ENCODE measurements at regions not wholly inside any gene's neighbourhood (a gene's known extent, or its start where the extent isn't known, plus 50 kb on each side); places are given as distances from the start of the nearest gene placed in this dataset.

- no peaks in the 10 kb centered on the region for H3K4me1 Mint-ChIP-seq
- Histone ChIP-seq H3K4me3 (ENCODE audit: low read length) (no peak overlapping the region), H3K9ac (ENCODE audit: extremely low read depth, low read length, poor library complexity, severe bottlenecking) (no peak overlapping the region), H3K4me1 (ENCODE audit: control insufficient read depth, insufficient read depth, low read length) (no peaks in the 10 kb centered on the region), H3K27ac (ENCODE audit: low read depth, low read length) (no peak overlapping the region), H3K27me3 (ENCODE audit: control insufficient read depth, insufficient read depth, low read length, poor library complexity, severe bottlenecking) (no peaks in the 10 kb centered on the region), H3K9me3 (ENCODE audit: control insufficient read depth, low read length) (peaks cover 24% of the 10 kb centered on the region), H3K36me3 (ENCODE audit: control insufficient read depth, insufficient read depth, low read length) (no peaks in the 10 kb centered on the region)
- H3K9me3 Mint-ChIP-seq: peaks cover 19% of the 10 kb centered on the region
- H3K4me3 Mint-ChIP-seq: no peak overlapping the region
- H3K36me3 Mint-ChIP-seq (ENCODE audit: low read depth): peaks cover 10% of the 10 kb centered on the region
- DNase-seq: no peak
- no peaks in the 10 kb centered on the region for H3K27me3 Mint-ChIP-seq (ENCODE audit: insufficient read depth)
- H3K27ac Mint-ChIP-seq: no peak overlapping the region
- WGBS, 2 experiments (ENCODE audit: insufficient coverage in 1 of 2, insufficient read length in 1 of 2): 93 to 100% methylated on average over 2 of the region's 2 CpGs
- TF ChIP-seq, protein P1, sequence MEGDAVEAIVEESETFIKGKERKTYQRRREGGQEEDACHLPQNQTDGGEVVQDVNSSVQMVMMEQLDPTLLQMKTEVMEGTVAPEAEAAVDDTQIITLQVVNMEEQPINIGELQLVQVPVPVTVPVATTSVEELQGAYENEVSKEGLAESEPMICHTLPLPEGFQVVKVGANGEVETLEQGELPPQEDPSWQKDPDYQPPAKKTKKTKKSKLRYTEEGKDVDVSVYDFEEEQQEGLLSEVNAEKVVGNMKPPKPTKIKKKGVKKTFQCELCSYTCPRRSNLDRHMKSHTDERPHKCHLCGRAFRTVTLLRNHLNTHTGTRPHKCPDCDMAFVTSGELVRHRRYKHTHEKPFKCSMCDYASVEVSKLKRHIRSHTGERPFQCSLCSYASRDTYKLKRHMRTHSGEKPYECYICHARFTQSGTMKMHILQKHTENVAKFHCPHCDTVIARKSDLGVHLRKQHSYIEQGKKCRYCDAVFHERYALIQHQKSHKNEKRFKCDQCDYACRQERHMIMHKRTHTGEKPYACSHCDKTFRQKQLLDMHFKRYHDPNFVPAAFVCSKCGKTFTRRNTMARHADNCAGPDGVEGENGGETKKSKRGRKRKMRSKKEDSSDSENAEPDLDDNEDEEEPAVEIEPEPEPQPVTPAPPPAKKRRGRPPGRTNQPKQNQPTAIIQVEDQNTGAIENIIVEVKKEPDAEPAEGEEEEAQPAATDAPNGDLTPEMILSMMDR (conservative IDR thresholded peaks at IDR 0.05): no peak
Observed at GRCh38 chr13:86946734-86947133, 724.4 kb upstream of the SLITRK5 start.

DNA sequence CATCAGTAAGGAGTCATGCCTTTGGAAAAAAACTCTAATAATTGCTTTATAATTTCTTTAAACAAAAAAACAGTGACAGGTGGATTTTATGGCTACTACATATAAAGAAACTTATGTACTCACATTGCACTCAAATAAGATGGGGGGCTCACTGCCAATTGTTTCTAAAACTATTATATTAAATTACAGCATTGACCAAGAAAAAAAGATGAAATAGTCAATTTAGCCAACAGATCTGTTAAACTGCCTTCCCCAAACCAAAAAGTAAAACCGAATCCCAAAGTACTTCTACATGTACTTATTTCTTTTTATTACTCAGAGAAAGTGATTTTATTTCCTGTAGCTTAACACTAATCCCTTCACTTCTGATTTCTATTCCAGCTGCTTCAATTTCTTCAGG, 716.8 kb upstream of the SLITRK5 start:
- no peak for DNase-seq
- Histone ChIP-seq H3K27ac (ENCODE audit: low read depth, low read length) (no peak overlapping the region), H3K4me3 (ENCODE audit: low read length) (no peak overlapping the region), H3K4me1 (ENCODE audit: control insufficient read depth, insufficient read depth, low read length) (no peaks in the 10 kb centered on the region), H3K9ac (ENCODE audit: extremely low read depth, low read length, poor library complexity, severe bottlenecking) (no peak overlapping the region), H3K36me3 (ENCODE audit: control insufficient read depth, insufficient read depth, low read length) (no peaks in the 10 kb centered on the region), H3K27me3 (ENCODE audit: control insufficient read depth, insufficient read depth, low read length, poor library complexity, severe bottlenecking) (no peaks in the 10 kb centered on the region), H3K9me3 (ENCODE audit: control insufficient read depth, low read length) (peaks cover 7% of the 10 kb centered on the region)
- Mint-ChIP-seq H3K36me3 (ENCODE audit: low read depth) (peaks cover 11% of the 10 kb centered on the region), H3K27me3 (ENCODE audit: insufficient read depth) (no peaks in the 10 kb centered on the region), H3K4me1 (no peaks in the 10 kb centered on the region), H3K27ac (no peak overlapping the region), H3K4me3 (no peak overlapping the region), H3K9me3 (peaks cover 28% of the 10 kb centered on the region)
- 80 to 90% methylated on average over 1 of the region's 1 CpG for WGBS, 2 experiments (ENCODE audit: insufficient coverage in 1 of 2, insufficient read length in 1 of 2)
- TF ChIP-seq, protein P1 (conservative IDR thresholded peaks at IDR 0.05): no peak

GRCh38 chr13:86960876-86961275, 710.3 kb upstream of the SLITRK5 start:
- H3K9me3 Mint-ChIP-seq: peaks cover 15% of the 10 kb centered on the region

More at GRCh38 chr13:86960876-86961275, 710.3 kb upstream of the SLITRK5 start:
- TF ChIP-seq, protein P1 (conservative IDR thresholded peaks at IDR 0.05): no peak
- DNase-seq: no peak
- H3K36me3 Mint-ChIP-seq (ENCODE audit: low read depth): peaks cover 5% of the 10 kb centered on the region
- Histone ChIP-seq H3K9ac (ENCODE audit: extremely low read depth, low read length, poor library complexity, severe bottlenecking) (no peak overlapping the region), H3K4me1 (ENCODE audit: control insufficient read depth, insufficient read depth, low read length) (no peaks in the 10 kb centered on the region), H3K9me3 (ENCODE audit: control insufficient read depth, low read length) (peaks cover 4% of the 10 kb centered on the region), H3K4me3 (ENCODE audit: low read length) (no peak overlapping the region), H3K27me3 (ENCODE audit: control insufficient read depth, insufficient read depth, low read length, poor library complexity, severe bottlenecking) (no peaks in the 10 kb centered on the region), H3K36me3 (ENCODE audit: control insufficient read depth, insufficient read depth, low read length) (no peaks in the 10 kb centered on the region), H3K27ac (ENCODE audit: low read depth, low read length) (no peak overlapping the region)
- no peak overlapping the region for H3K4me3 Mint-ChIP-seq
- H3K4me1 Mint-ChIP-seq: no peaks in the 10 kb centered on the region
- no peak overlapping the region for H3K27ac Mint-ChIP-seq
- no peaks in the 10 kb centered on the region for H3K27me3 Mint-ChIP-seq (ENCODE audit: insufficient read depth)

All from endodermal cell (in vitro differentiated cells).